H1 (cell line): ENCODE measurements at regions not wholly inside any gene's neighbourhood (a gene's known extent, or its start where the extent isn't known, plus 50 kb on each side); places are given as distances from the start of the nearest gene placed in this dataset.

Experiments used
- CTCF ChIA-PET: fragments of 300-600 bp; sonication (Branson Sonifier 250); formaldehyde crosslinking; loops from one replicate; lab custom pipeline; 2021; ENCODE audit not compliant: partially characterized antibody; lab: Charles Lee
- POLR2A ChIA-PET: fragments of 300-600 bp; sonication (Branson Sonifier 250); formaldehyde crosslinking; loops from one replicate; lab custom pipeline; 2021; ENCODE audit warnings: inconsistent platforms; ENCODE audit not compliant: partially characterized antibody; lab: Charles Lee
- DNase-seq, 2 experiments: peaks; one replicate each; pipeline versions ENCODE4 v3.0.0 to v3.0.0-alpha.2; 2010 to 2022; ENCODE audit warnings: low spot score in 2 of 2, low read depth in 1 of 2, mixed read lengths in 1 of 2
- FAIRE-seq: peaks from 2 replicates; lab custom pipeline; 2011; peaks lifted over from hg19 to GRCh38; lab: Jason Lieb, UNC
- H2AFZ ChIP-seq: 2 replicates; pipeline ENCODE4 v1.8.1; 2012; ENCODE audit warnings: low read length, inconsistent platforms
- H2AK5ac ChIP-seq: 2 replicates; pipeline ENCODE4 v1.6.1; 2013; ENCODE audit warnings: low read depth, low read length
- H2BK120ac ChIP-seq: replicated peaks from 2 replicates; pipeline ENCODE3; 2013; ENCODE audit warnings: low read depth, low read length, inconsistent platforms
- H2BK12ac ChIP-seq: 2 replicates; pipeline ENCODE4 v1.6.1; 2013; ENCODE audit warnings: low read depth, low read length
- H2BK15ac ChIP-seq: 2 replicates; pipeline ENCODE4 v1.6.1; 2013; ENCODE audit warnings: low read length
- H2BK20ac ChIP-seq: 2 replicates; pipeline ENCODE4 v1.6.1; 2013; ENCODE audit warnings: low read length
- H2BK5ac ChIP-seq: 2 replicates; pipeline ENCODE4 v1.6.1; 2013; ENCODE audit warnings: low read depth, low read length
- H3K14ac ChIP-seq: 2 replicates; pipeline ENCODE4 v1.6.1; 2013; ENCODE audit warnings: inconsistent platforms; ENCODE audit not compliant: insufficient read length
- H3K18ac ChIP-seq: 2 replicates; pipeline ENCODE4 v1.6.1; 2013; ENCODE audit warnings: low read length; ENCODE audit errors: extremely low read depth
- H3K23ac ChIP-seq: 2 replicates; pipeline ENCODE4 v1.6.1; 2013; ENCODE audit warnings: inconsistent platforms; ENCODE audit not compliant: insufficient read length
- H3K23me2 ChIP-seq: 2 replicates; pipeline ENCODE4 v1.6.1; 2013; ENCODE audit warnings: low read depth, low read length
- H3K27ac ChIP-seq: 2 replicates; pipeline ENCODE4 v1.6.1; 2011; ENCODE audit warnings: low read depth, low read length, inconsistent platforms
- H3K27me3 ChIP-seq, 4 experiments: replicated peaks in 1 of 4; 1 replicate in 1 of 4; 2 replicates in 3 of 4; pipeline versions ENCODE4 v1.6.1 to v1.8.1; 2011 to 2013; ENCODE audit warnings: low read length in 3 of 4, mild to moderate bottlenecking in 3 of 4, inconsistent platforms in 2 of 4, mixed read lengths in 2 of 4, moderate library complexity in 1 of 4; ENCODE audit not compliant: control insufficient read depth in 3 of 4, insufficient read depth in 3 of 4; ENCODE audit errors: extremely low read depth in 1 of 4
- H3K36me3 ChIP-seq, 4 experiments: 2 replicates each; pipeline versions ENCODE4 v1.6.1 to v1.8.1; 2011 to 2013; ENCODE audit warnings: mild to moderate bottlenecking in 4 of 4, low read length in 3 of 4, moderate library complexity in 2 of 4, control low read depth in 1 of 4, inconsistent platforms in 1 of 4; ENCODE audit not compliant: insufficient read depth in 4 of 4, control insufficient read depth in 2 of 4
- H3K4ac ChIP-seq: replicated peaks from 2 replicates; pipeline ENCODE3; 2013; ENCODE audit warnings: low read length, low read depth, mixed read lengths, inconsistent platforms; ENCODE audit not compliant: insufficient read length
- H3K4me1 ChIP-seq, 4 experiments: replicated peaks in 1 of 4; 1 replicate in 1 of 4; 2 replicates in 3 of 4; pipeline versions ENCODE4 v1.6.1 to v1.8.1; 2011 to 2013; ENCODE audit warnings: low read length in 3 of 4, inconsistent platforms in 2 of 4, mixed read lengths in 1 of 4; ENCODE audit not compliant: insufficient read depth in 4 of 4, control insufficient read depth in 3 of 4
- H3K4me2 ChIP-seq, 2 experiments: 2 replicates each; pipeline versions ENCODE4 v1.6.1 to v1.8.1; 2011 to 2013; ENCODE audit warnings: low read depth in 2 of 2, low read length in 2 of 2, control low read depth in 1 of 2, inconsistent platforms in 1 of 2, mild to moderate bottlenecking in 1 of 2; ENCODE audit not compliant: insufficient read depth in 1 of 2
- H3K4me3 ChIP-seq, 4 experiments: fragments of 200-600, 300-600 bp in 1 of 4; sonication (generic), shearing (Covaris generic), sonication (Bioruptor Twin) in 1 of 4; 2 replicates each; pipeline versions ENCODE4 v1.5.1 to v1.8.1; 2011 to 2016; ENCODE audit warnings: low read length in 4 of 4, low read depth in 3 of 4, control low read depth in 2 of 4, inconsistent platforms in 2 of 4, mild to moderate bottlenecking in 2 of 4, mixed read lengths in 1 of 4, moderate library complexity in 1 of 4; ENCODE audit not compliant: insufficient read depth in 2 of 4; ENCODE audit errors: extremely low read depth in 1 of 4
- H3K56ac ChIP-seq: replicated peaks from 2 replicates; pipeline ENCODE3; 2013; ENCODE audit warnings: low read depth, mild to moderate bottlenecking, mixed read lengths, low read length, inconsistent platforms; ENCODE audit not compliant: insufficient read length
- H3K79me1 ChIP-seq: 2 replicates; pipeline ENCODE4 v1.6.1; 2013; ENCODE audit warnings: low read depth, low read length, control low read depth
- H3K79me2 ChIP-seq, 2 experiments: 2 replicates each; pipeline versions ENCODE4 v1.6.1 to v1.8.1; 2012 to 2013; ENCODE audit warnings: low read length in 2 of 2, mild to moderate bottlenecking in 2 of 2, inconsistent platforms in 1 of 2; ENCODE audit not compliant: insufficient read depth in 2 of 2, control insufficient read depth in 1 of 2
- H3K9ac ChIP-seq, 4 experiments: replicated peaks in 1 of 4; 1 replicate in 1 of 4; 2 replicates in 3 of 4; pipeline versions ENCODE4 v1.6.1 to v1.8.1; 2011 to 2013; ENCODE audit warnings: low read depth in 3 of 4, low read length in 3 of 4, control low read depth in 2 of 4, mild to moderate bottlenecking in 2 of 4, moderate library complexity in 2 of 4, inconsistent platforms in 1 of 4; ENCODE audit errors: extremely low read depth in 1 of 4
- H3K9me3 ChIP-seq, 2 experiments: 2 replicates each; pipeline versions ENCODE4 v1.6.1 to v1.8.1; 2012 to 2013; ENCODE audit warnings: mild to moderate bottlenecking in 2 of 2, moderate library complexity in 2 of 2, control low read depth in 1 of 2, inconsistent platforms in 1 of 2, low read depth in 1 of 2, low read length in 1 of 2, mixed read lengths in 1 of 2; ENCODE audit not compliant: insufficient read depth in 2 of 2
- H4K20me1 ChIP-seq, 2 experiments: replicated peaks in 1 of 2; 2 replicates each; pipeline versions ENCODE3 to v1.8.1; 2011 to 2013; ENCODE audit warnings: inconsistent platforms in 2 of 2, low read length in 2 of 2, mild to moderate bottlenecking in 1 of 2; ENCODE audit not compliant: insufficient read depth in 2 of 2, control insufficient read depth in 1 of 2
- H4K5ac ChIP-seq: 2 replicates; pipeline ENCODE4 v1.6.1; 2013; ENCODE audit warnings: low read length, low read depth, mixed read lengths, inconsistent platforms; ENCODE audit not compliant: insufficient read length
- H4K8ac ChIP-seq: 2 replicates; pipeline ENCODE4 v1.8.0; 2013; ENCODE audit warnings: mild to moderate bottlenecking, moderate library complexity, low read length, inconsistent platforms; ENCODE audit not compliant: insufficient read depth; ENCODE audit errors: extremely low read depth
- H4K91ac ChIP-seq: replicated peaks from 2 replicates; pipeline ENCODE3; 2013; ENCODE audit warnings: low read length, mixed read lengths, inconsistent platforms; ENCODE audit not compliant: insufficient read length
- ATF3 ChIP-seq: IDR thresholded peaks from 2 replicates; pipeline ENCODE4 v1.6.1; 2011; ENCODE audit warnings: low read depth, mild to moderate bottlenecking, low read length; ENCODE audit not compliant: insufficient read depth
- CREB1 ChIP-seq: IDR thresholded peaks from 2 replicates; pipeline ENCODE4 v1.6.1; 2012; ENCODE audit warnings: inconsistent platforms
- WGBS, 2 experiments: shearing (Covaris generic) in 1 of 2; methylation state at CpG; one replicate each; pipeline versions ENCODE4 v1.1.6 to v1.1.7; 2013 to 2015; ENCODE audit warnings: low lambda C conversion rate in 2 of 2, mixed read lengths in 2 of 2, inconsistent platforms in 1 of 2, low coverage in 1 of 2, missing lambda C conversion rate in 1 of 2; ENCODE audit not compliant: insufficient replicate concordance in 2 of 2, insufficient coverage in 1 of 2, insufficient read length in 1 of 2; ENCODE audit errors: extremely low coverage in 1 of 2, missing lambda C conversion rate in 1 of 2; 5-methylcytosine and 5-hydroxymethylcytosine counted together

GRCh38 chr6:1027109-1027794 lies 284.6 kb upstream of the FOXQ1 start:
- no peak overlapping the region for H3K4me3 ChIP-seq
- H3K9ac ChIP-seq, result no peak overlapping the region; a peak in 2 of 7 replicates
- H3K23ac ChIP-seq, result no peak overlapping the region
- no peak for TF ChIP-seq ATF3
- 0 out of 2 replicates have a peak, but pooled peaks have one; percentile 23 for TF ChIP-seq CREB1
- no peak overlapping the region for H2BK12ac ChIP-seq
- H3K23me2 ChIP-seq, result no peaks in the 10 kb centered on the region
- peaks cover 0 to 7% (median 2%) of the 10 kb centered on the region in 4 experiments; a peak in 4 of 7 replicates for H3K4me1 ChIP-seq
- H3K56ac ChIP-seq, result no peak overlapping the region
- 56% methylated on average over 9 of the region's 9 CpGs; no CpG with 5 or more reads in 1 of the 2 experiments for WGBS, 2 experiments
- H3K27me3 ChIP-seq, result no peaks in the 10 kb centered on the region; a peak in 3 of 7 replicates
- H4K8ac ChIP-seq, result no peak overlapping the region
- H2BK20ac ChIP-seq, result no peak overlapping the region
- H3K79me1 ChIP-seq, result no peaks in the 10 kb centered on the region
- H2BK15ac ChIP-seq, result no peak overlapping the region
- FAIRE-seq (no peak), DNase-seq (no peak)
- H3K27ac ChIP-seq, result no peak overlapping the region
- H3K4me2 ChIP-seq, result no peak overlapping the region
- H2BK5ac ChIP-seq, result 0 out of 2 replicates have a peak overlapping the region, but pooled peaks have one; percentile 52
- POLR2A ChIA-PET, result no interaction called here
- CTCF ChIA-PET, result no interaction called here
- H3K36me3 ChIP-seq, result no peaks in the 10 kb centered on the region
- H3K79me2 ChIP-seq, result no peaks in the 10 kb centered on the region
- no peak overlapping the region for H3K4ac ChIP-seq
- H2AK5ac ChIP-seq, result no peak overlapping the region
- 0 out of 2 replicates have a peak overlapping the region, but pooled peaks have one; percentile 3 for H2AFZ ChIP-seq
- H3K18ac ChIP-seq, result no peak overlapping the region
- no peak overlapping the region for H4K5ac ChIP-seq
- H2BK120ac ChIP-seq, result no peak overlapping the region
- H3K9me3 ChIP-seq, result no peaks in the 10 kb centered on the region
- H4K20me1 ChIP-seq, result no peaks in the 10 kb centered on the region
- H3K14ac ChIP-seq, result no peak overlapping the region
- H4K91ac ChIP-seq, result no peak overlapping the region
